OCI-LY1 (cell line): ENCODE measurements at regions not wholly inside any gene's neighbourhood (a gene's known extent, or its start where the extent isn't known, plus 50 kb on each side); places are given as distances from the start of the nearest gene placed in this dataset.

Experiments used
- H2AFZ ChIP-seq: fragments of 200-600 bp; sonication (generic), shearing (Covaris generic); 2 replicates; pipeline ENCODE4 v1.6.0; 2014; ENCODE audit warnings: antibody characterized with exemption, mild to moderate bottlenecking, low read length
- H3F3A ChIP-seq: fragments of 200-600 bp; sonication (generic), shearing (Covaris generic); 2 replicates; pipeline ENCODE4 v1.6.0; 2014; ENCODE audit warnings: mild to moderate bottlenecking, antibody characterized with exemption, low read length, moderate library complexity; ENCODE audit not compliant: insufficient read depth
- H3K27ac ChIP-seq: fragments of 200-600 bp; sonication (generic); 2 replicates; pipeline ENCODE4 v1.5.1; 2014; ENCODE audit warnings: low read length, mixed run types, mild to moderate bottlenecking, low read depth; ENCODE audit not compliant: poor library complexity, severe bottlenecking
- H3K27me3 ChIP-seq: fragments of 200-600 bp; sonication (generic); 2 replicates; pipeline ENCODE4 v1.6.0; 2014; ENCODE audit warnings: antibody characterized with exemption, mild to moderate bottlenecking, low read length, moderate library complexity; ENCODE audit not compliant: insufficient read depth
- H3K36me3 ChIP-seq: fragments of 200-600 bp; sonication (generic); 2 replicates; pipeline ENCODE4 v1.6.1; 2014; ENCODE audit warnings: mild to moderate bottlenecking, antibody characterized with exemption, low read length, moderate library complexity, mixed read lengths; ENCODE audit not compliant: insufficient read depth
- H3K4me1 ChIP-seq: fragments of 200-600 bp; sonication (generic); 2 replicates; pipeline ENCODE4 v1.5.1; 2014; ENCODE audit warnings: mild to moderate bottlenecking, low read length, moderate library complexity; ENCODE audit not compliant: insufficient read depth, severe bottlenecking
- H3K4me2 ChIP-seq: fragments of 200-600 bp; sonication (generic), shearing (Covaris generic); 2 replicates; pipeline ENCODE4 v1.6.1; 2014; ENCODE audit warnings: low read length
- H3K4me3 ChIP-seq: fragments of 200-600 bp; sonication (generic); 2 replicates; pipeline ENCODE4 v1.5.1; 2014; ENCODE audit warnings: low read length, low read depth, mild to moderate bottlenecking, mixed read lengths; ENCODE audit not compliant: poor library complexity, severe bottlenecking
- H3K79me2 ChIP-seq: fragments of 200-600 bp; shearing (Covaris generic); 2 replicates; pipeline ENCODE4 v1.6.1; 2016; ENCODE audit warnings: mixed run types, low read length, mixed read lengths; ENCODE audit not compliant: insufficient read depth
- H3K9ac ChIP-seq: fragments of 200-600 bp; sonication (generic), shearing (Covaris generic); 2 replicates; pipeline ENCODE4 v1.6.1; 2014; ENCODE audit warnings: mild to moderate bottlenecking, low read length, mixed read lengths
- H3K9me2 ChIP-seq: fragments of 200-600 bp; sonication (generic), shearing (Covaris generic); 2 replicates; pipeline ENCODE4 v1.6.1; 2014; ENCODE audit warnings: low read depth, mild to moderate bottlenecking, low read length, mixed read lengths
- H3K9me3 ChIP-seq: fragments of 200-600 bp; shearing (Covaris generic); 2 replicates; pipeline ENCODE4 v1.6.1; 2014; ENCODE audit warnings: low read length, mixed read lengths
- H4K20me1 ChIP-seq: fragments of 200-600 bp; sonication (generic), shearing (Covaris generic); 2 replicates; pipeline ENCODE4 v1.6.0; 2016; ENCODE audit warnings: mild to moderate bottlenecking, low read length; ENCODE audit not compliant: insufficient read depth
- CTCF ChIP-seq: fragments of 200-600 bp; sonication (generic), shearing (Covaris generic); IDR thresholded peaks from 2 replicates; pipeline ENCODE4 v1.5.1; 2017; ENCODE audit warnings: mild to moderate bottlenecking, antibody characterized with exemption, low read length, moderate library complexity, mixed read lengths
- EZH2 ChIP-seq: fragments of 200-600 bp; sonication (generic), shearing (Covaris generic); IDR thresholded peaks from 2 replicates; pipeline ENCODE4 v1.8.0; 2017; ENCODE audit warnings: borderline replicate concordance, mixed run types, mild to moderate bottlenecking, antibody characterized with exemption, low read length, moderate library complexity, mixed read lengths

GRCh38 chr2:34670482-34670881, 1071.4 kb upstream of the FAM98A start:
- Histone ChIP-seq H3F3A (no peaks in the 10 kb centered on the region), H3K27me3 (no peaks in the 10 kb centered on the region), H3K4me1 (no peaks in the 10 kb centered on the region), H3K4me2 (no peak overlapping the region), H3K36me3 (no peaks in the 10 kb centered on the region), H3K9me3 (no peaks in the 10 kb centered on the region), H4K20me1 (no peaks in the 10 kb centered on the region), H3K9ac (no peak overlapping the region), H3K9me2 (no peaks in the 10 kb centered on the region), H2AFZ (no peak overlapping the region), H3K79me2 (no peaks in the 10 kb centered on the region), H3K27ac (no peak overlapping the region), H3K4me3 (no peak overlapping the region)
- TF ChIP-seq EZH2 (no peak), CTCF (no peak)

- Histone ChIP-seq H3K9ac (no peak overlapping the region), H3K9me2 (no peaks in the 10 kb centered on the region), H3K4me2 (no peak overlapping the region), H3K27ac (no peak overlapping the region), H3K4me3 (no peak overlapping the region), H3K36me3 (no peaks in the 10 kb centered on the region), H3F3A (no peaks in the 10 kb centered on the region), H3K9me3 (no peaks in the 10 kb centered on the region), H3K27me3 (no peaks in the 10 kb centered on the region), H3K4me1 (no peaks in the 10 kb centered on the region), H2AFZ (no peak overlapping the region), H4K20me1 (no peaks in the 10 kb centered on the region), H3K79me2 (no peaks in the 10 kb centered on the region)
- no peak for TF ChIP-seq EZH2
- no peak for TF ChIP-seq CTCF
Observed at GRCh38 chr2:34666821-34667220, 1067.7 kb upstream of the FAM98A start.

GRCh38 chr2:34664266-34664665, 1065.2 kb upstream of the FAM98A start:
- no peaks in the 10 kb centered on the region for H3K79me2 ChIP-seq
- no peaks in the 10 kb centered on the region for H3K4me1 ChIP-seq
- no peaks in the 10 kb centered on the region for H3K27me3 ChIP-seq
- no peak overlapping the region for H3K9ac ChIP-seq
- no peaks in the 10 kb centered on the region for H3K36me3 ChIP-seq
- no peak overlapping the region for H3K4me2 ChIP-seq
- TF ChIP-seq CTCF (no peak), EZH2 (no peak)
- no peaks in the 10 kb centered on the region for H3F3A ChIP-seq
- no peaks in the 10 kb centered on the region for H3K9me3 ChIP-seq
- H3K9me2 ChIP-seq, result no peaks in the 10 kb centered on the region
- no peak overlapping the region for H3K27ac ChIP-seq
- H2AFZ ChIP-seq, result no peak overlapping the region
- H3K4me3 ChIP-seq, result no peak overlapping the region
- no peaks in the 10 kb centered on the region for H4K20me1 ChIP-seq
